HepG2 (cell line): ENCODE measurements at regions not wholly inside any gene's neighbourhood (a gene's known extent, or its start where the extent isn't known, plus 50 kb on each side); places are given as distances from the start of the nearest gene placed in this dataset.

ENCODE experiments used
- ATF4 ChIP-seq, 2 experiments: fragments of 450-650 bp in 1 of 2; sonication (generic) in 1 of 2; formaldehyde crosslinking; IDR thresholded peaks; 2 replicates each; pipeline versions ENCODE4 v1.5.0 to v1.8.0; 2020 to 2022; ENCODE audit warnings: mild to moderate bottlenecking in 1 of 2, missing genetic modification reagents in 1 of 2
- EEA1 ChIP-seq: sonication (generic); formaldehyde crosslinking; IDR thresholded peaks from 2 replicates; pipeline ENCODE4 v1.5.1; 2020; ENCODE audit warnings: mild to moderate bottlenecking, missing genetic modification reagents, borderline replicate concordance
- ELF1 ChIP-seq: sonication (generic); formaldehyde crosslinking; IDR thresholded peaks from 2 replicates; pipeline ENCODE4 v1.4.0; 2020; ENCODE audit warnings: missing genetic modification reagents
- FOXP1 ChIP-seq, 2 experiments: fragments of 450-650 bp in 1 of 2; IDR thresholded peaks; 2 replicates each; pipeline ENCODE4 v1.6.1; 2017 to 2018; ENCODE audit warnings: antibody characterized with exemption in 1 of 2
- HMG20A ChIP-seq: IDR thresholded peaks from 2 replicates; pipeline ENCODE4 v1.6.1; 2016; ENCODE audit warnings: borderline replicate concordance
- KDM3A ChIP-seq: IDR thresholded peaks from 2 replicates; pipeline ENCODE4 v1.6.1; 2018; ENCODE audit warnings: low read depth, missing compliant biosample characterization
- MAFK ChIP-seq, 2 experiments: IDR thresholded peaks in 1 of 2; conservative IDR thresholded peaks in 1 of 2; 2 replicates each; pipeline ENCODE4 v1.6.1; 2011; ENCODE audit warnings: improper control_type of control experiment in 2 of 2, low read length in 2 of 2
- MEF2D ChIP-seq: sonication (generic); formaldehyde crosslinking; IDR thresholded peaks from 2 replicates; pipeline ENCODE4 v1.5.1; 2020; ENCODE audit warnings: mild to moderate bottlenecking, missing genetic modification reagents
- SMC3 ChIP-seq: IDR thresholded peaks from 2 replicates; pipeline ENCODE4 v1.6.1; 2011; ENCODE audit warnings: low read length, improper control_type of control experiment
- SMYD3 ChIP-seq: sonication (generic); formaldehyde crosslinking; IDR thresholded peaks from 2 replicates; pipeline ENCODE4 v1.8.1; 2023; ENCODE audit warnings: mild to moderate bottlenecking, missing genetic modification reagents
- TERF1 ChIP-seq: sonication (generic); formaldehyde crosslinking; IDR thresholded peaks from 2 replicates; pipeline ENCODE4 v1.8.0; 2022; ENCODE audit warnings: mild to moderate bottlenecking, missing genetic modification reagents, moderate library complexity
- ZNF205 ChIP-seq: IDR thresholded peaks from 2 replicates; pipeline ENCODE4 v1.6.1; 2018; ENCODE audit warnings: missing biosample characterization, missing genetic modification reagents
- ZNF318 ChIP-seq: sonication (generic); formaldehyde crosslinking; IDR thresholded peaks from 2 replicates; pipeline ENCODE4 v1.4.0; 2020; ENCODE audit warnings: mild to moderate bottlenecking, missing genetic modification reagents
- ZNF503 ChIP-seq: sonication (generic); formaldehyde crosslinking; IDR thresholded peaks from 2 replicates; pipeline ENCODE4 v1.4.0; 2020; ENCODE audit warnings: missing genetic modification reagents
- ZNF547 ChIP-seq: sonication (generic); formaldehyde crosslinking; IDR thresholded peaks from 2 replicates; pipeline ENCODE4 v1.5.1; 2020; ENCODE audit warnings: mild to moderate bottlenecking, missing genetic modification reagents
- ZNF570 ChIP-seq: sonication (generic); formaldehyde crosslinking; IDR thresholded peaks from 2 replicates; pipeline ENCODE4 v1.4.0; 2020; ENCODE audit warnings: mild to moderate bottlenecking, missing genetic modification reagents, borderline replicate concordance
- ZNF572 ChIP-seq: sonication (generic); formaldehyde crosslinking; IDR thresholded peaks from 2 replicates; pipeline ENCODE4 v1.5.1; 2020; ENCODE audit warnings: mild to moderate bottlenecking, missing genetic modification reagents
- ZNF879 ChIP-seq: sonication (generic); formaldehyde crosslinking; IDR thresholded peaks from 2 replicates; pipeline ENCODE4 v1.8.1; 2023; ENCODE audit warnings: missing genetic modification reagents

- TF ChIP-seq ZNF318 (CRISPR knock-in tag) (no peak), KDM3A (CRISPR knock-in tag) (no peak; the same call in 1 of the 2 replicates), TERF1 (CRISPR knock-in tag) (no peak), SMYD3 (CRISPR knock-in tag) (no peak), ZNF570 (CRISPR knock-in tag) (no peak), HMG20A (CRISPR knock-in tag) (peak; percentile 88), ATF4 (CRISPR knock-in tag; IDR thresholded peaks at IDR 0.05) (peak in 1 of 2 experiments; percentile 90; a peak in 2 of 4 replicates), ZNF572 (no peak), EEA1 (CRISPR knock-in tag) (no peak), FOXP1 (IDR thresholded peaks at IDR 0.05) (peak; percentile 100), FOXP1 (CRISPR knock-in tag; IDR thresholded peaks at IDR 0.05) (peak; percentile 99), ZNF547 (CRISPR knock-in tag) (peak; percentile 29; the same call in 1 of the 2 replicates), MEF2D (CRISPR knock-in tag) (peak; percentile 86), ELF1 (no peak), ZNF503 (CRISPR knock-in tag) (peak; percentile 84), ZNF879 (CRISPR knock-in tag) (no peak), SMC3 (peak; percentile 65), MAFK (conservative IDR thresholded peaks at IDR 0.05 in 1 of 2, IDR thresholded peaks at IDR 0.05 in 1 of 2; ENCODE audit: low read length in 2 of 2) (no peak), ZNF205 (0 out of 2 replicates have a peak, but pooled peaks have one; percentile 33)
Observed at GRCh38 chr13:33642374-33643065, 175.4 kb upstream of the RFC3 start (continued).
